ENCODE measurements at regions not wholly inside any gene's neighbourhood (a gene's known extent, or its start where the extent isn't known, plus 50 kb on each side); places are given as distances from the start of the nearest gene placed in this dataset.

DNA sequence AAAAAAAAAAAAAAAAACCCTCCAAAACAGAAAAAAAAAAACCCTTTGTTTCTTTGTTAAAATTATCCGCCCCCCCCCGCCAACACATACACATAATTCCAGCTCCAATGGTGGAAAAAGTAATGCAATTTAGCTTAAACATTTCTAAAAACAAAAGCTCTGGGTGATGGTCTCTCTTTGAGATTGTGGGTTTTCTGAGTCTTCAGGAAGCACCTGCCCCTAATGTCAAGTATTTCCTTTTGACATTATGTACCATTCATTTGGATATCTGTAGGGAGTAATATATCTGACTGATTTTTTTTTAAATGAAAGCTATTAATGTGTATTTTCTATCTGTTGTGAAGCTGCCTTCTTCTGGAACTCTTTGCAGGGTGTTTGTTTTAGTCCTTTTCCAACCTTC, 389.7 kb downstream of the TAF11L14 start:
- 91% methylated on average over 2 of the region's 2 CpGs for WGBS (ENCODE audit: low lambda C conversion rate, missing lambda C conversion rate)
- Histone ChIP-seq H3K27me3 (no peaks in the 10 kb centered on the region), H3K9me3 (ENCODE audit: low read depth) (no peaks in the 10 kb centered on the region), H3K27ac (no peak overlapping the region), H3K4me1 (ENCODE audit: insufficient read depth) (no peaks in the 10 kb centered on the region), H4K20me1 (ENCODE audit: insufficient read depth, poor library complexity, severe bottlenecking) (no peaks in the 10 kb centered on the region), H3K4me3 (no peak overlapping the region), H3K36me3 (replicated peaks; ENCODE audit: insufficient read depth, low read depth) (no peaks in the 10 kb centered on the region), H3K79me2 (no peaks in the 10 kb centered on the region), H2AFZ (no peak overlapping the region), H3K9me2 (replicated peaks; ENCODE audit: insufficient read depth) (no peaks in the 10 kb centered on the region), H3K4me2 (no peak overlapping the region)
- no peak for DNase-seq (ENCODE audit: low spot score)
- TF ChIP-seq EZH2 (IDR thresholded peaks at IDR 0.05; ENCODE audit: borderline replicate concordance) (no peak), EZH2phosphoT487 (IDR thresholded peaks at IDR 0.05; ENCODE audit: low read depth, severe bottlenecking, unreplicated experiment) (no peak)
- TF ChIP-seq, protein P1, sequence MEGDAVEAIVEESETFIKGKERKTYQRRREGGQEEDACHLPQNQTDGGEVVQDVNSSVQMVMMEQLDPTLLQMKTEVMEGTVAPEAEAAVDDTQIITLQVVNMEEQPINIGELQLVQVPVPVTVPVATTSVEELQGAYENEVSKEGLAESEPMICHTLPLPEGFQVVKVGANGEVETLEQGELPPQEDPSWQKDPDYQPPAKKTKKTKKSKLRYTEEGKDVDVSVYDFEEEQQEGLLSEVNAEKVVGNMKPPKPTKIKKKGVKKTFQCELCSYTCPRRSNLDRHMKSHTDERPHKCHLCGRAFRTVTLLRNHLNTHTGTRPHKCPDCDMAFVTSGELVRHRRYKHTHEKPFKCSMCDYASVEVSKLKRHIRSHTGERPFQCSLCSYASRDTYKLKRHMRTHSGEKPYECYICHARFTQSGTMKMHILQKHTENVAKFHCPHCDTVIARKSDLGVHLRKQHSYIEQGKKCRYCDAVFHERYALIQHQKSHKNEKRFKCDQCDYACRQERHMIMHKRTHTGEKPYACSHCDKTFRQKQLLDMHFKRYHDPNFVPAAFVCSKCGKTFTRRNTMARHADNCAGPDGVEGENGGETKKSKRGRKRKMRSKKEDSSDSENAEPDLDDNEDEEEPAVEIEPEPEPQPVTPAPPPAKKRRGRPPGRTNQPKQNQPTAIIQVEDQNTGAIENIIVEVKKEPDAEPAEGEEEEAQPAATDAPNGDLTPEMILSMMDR (IDR thresholded peaks at IDR 0.05; ENCODE audit: poor library complexity): no peak

GRCh38 chr5:18024542-18024941, 390.3 kb downstream of the TAF11L14 start:
- H3K27ac ChIP-seq: no peak overlapping the region
- H3K4me1 ChIP-seq (ENCODE audit: insufficient read depth): no peaks in the 10 kb centered on the region
- no peak overlapping the region for H3K4me3 ChIP-seq
- no peaks in the 10 kb centered on the region for H3K9me3 ChIP-seq (ENCODE audit: low read depth)
- H4K20me1 ChIP-seq (ENCODE audit: insufficient read depth, poor library complexity, severe bottlenecking): no peaks in the 10 kb centered on the region
- TF ChIP-seq EZH2phosphoT487 (IDR thresholded peaks at IDR 0.05; ENCODE audit: low read depth, severe bottlenecking, unreplicated experiment): no peak
- no peak for TF ChIP-seq EZH2 (IDR thresholded peaks at IDR 0.05; ENCODE audit: borderline replicate concordance)
- TF ChIP-seq, protein P1 (IDR thresholded peaks at IDR 0.05; ENCODE audit: poor library complexity): no peak
- H2AFZ ChIP-seq: no peak overlapping the region
- WGBS (ENCODE audit: low lambda C conversion rate, missing lambda C conversion rate): 82% methylated on average over 2 of the region's 2 CpGs
- H3K36me3 ChIP-seq (replicated peaks; ENCODE audit: insufficient read depth, low read depth): no peaks in the 10 kb centered on the region
- no peak overlapping the region for H3K4me2 ChIP-seq
- H3K79me2 ChIP-seq: no peaks in the 10 kb centered on the region
- no peaks in the 10 kb centered on the region for H3K9me2 ChIP-seq (replicated peaks; ENCODE audit: insufficient read depth)
- DNase-seq (ENCODE audit: low spot score): no peak
- H3K27me3 ChIP-seq: no peaks in the 10 kb centered on the region

DNA sequence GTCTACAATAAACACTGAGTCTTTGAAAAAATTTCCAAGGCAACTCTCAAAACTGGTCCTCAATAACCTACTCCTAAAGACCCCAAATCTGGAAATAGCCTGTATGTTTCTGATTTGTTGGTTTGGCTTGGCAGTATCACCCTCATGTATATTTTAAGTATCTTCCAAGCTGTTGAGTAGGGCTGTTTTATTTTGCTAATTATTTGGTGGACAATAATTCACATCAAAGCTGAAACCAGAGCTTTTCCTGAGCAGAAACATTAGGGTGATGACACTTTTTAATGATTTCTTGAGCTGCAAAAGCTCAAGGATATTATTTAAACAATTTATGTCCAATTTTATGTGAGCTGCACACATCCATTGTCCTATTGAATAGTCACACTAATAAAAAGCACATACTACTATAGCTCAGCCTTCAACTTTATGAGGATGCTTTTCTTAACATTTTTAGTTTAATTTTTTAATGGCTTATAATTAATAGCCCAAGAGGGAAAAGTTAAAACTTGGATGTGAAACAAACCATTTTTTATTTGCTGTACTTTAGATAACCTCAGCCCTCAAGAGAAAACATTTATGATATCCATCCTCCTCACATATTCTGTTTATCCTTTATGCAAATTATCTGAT, 393.1 kb downstream of the TAF11L14 start:
- Histone ChIP-seq H3K9me2 (replicated peaks; ENCODE audit: insufficient read depth) (no peaks in the 10 kb centered on the region), H3K27me3 (no peaks in the 10 kb centered on the region), H3K4me2 (no peak overlapping the region), H2AFZ (no peak overlapping the region), H3K4me3 (no peak overlapping the region), H3K4me1 (ENCODE audit: insufficient read depth) (no peaks in the 10 kb centered on the region), H3K36me3 (replicated peaks; ENCODE audit: insufficient read depth, low read depth) (no peaks in the 10 kb centered on the region), H3K79me2 (no peaks in the 10 kb centered on the region), H4K20me1 (ENCODE audit: insufficient read depth, poor library complexity, severe bottlenecking) (no peaks in the 10 kb centered on the region), H3K9me3 (ENCODE audit: low read depth) (no peaks in the 10 kb centered on the region), H3K27ac (no peak overlapping the region)
- TF ChIP-seq, protein P1 (IDR thresholded peaks at IDR 0.05; ENCODE audit: poor library complexity): no peak
- no peak for TF ChIP-seq EZH2 (IDR thresholded peaks at IDR 0.05; ENCODE audit: borderline replicate concordance)
- TF ChIP-seq EZH2phosphoT487 (IDR thresholded peaks at IDR 0.05; ENCODE audit: low read depth, severe bottlenecking, unreplicated experiment): no peak
- no peak for DNase-seq (ENCODE audit: low spot score)

GRCh38 chr5:18028036-18028435, 393.8 kb downstream of the TAF11L14 start:
- WGBS (ENCODE audit: low lambda C conversion rate, missing lambda C conversion rate): 93% methylated on average over 1 of the region's 1 CpG
- H3K4me3 ChIP-seq: no peak overlapping the region
- no peaks in the 10 kb centered on the region for H3K9me2 ChIP-seq (replicated peaks; ENCODE audit: insufficient read depth)
- TF ChIP-seq EZH2phosphoT487 (IDR thresholded peaks at IDR 0.05; ENCODE audit: low read depth, severe bottlenecking, unreplicated experiment) (no peak), EZH2 (IDR thresholded peaks at IDR 0.05; ENCODE audit: borderline replicate concordance) (no peak)
- TF ChIP-seq, protein P1 (IDR thresholded peaks at IDR 0.05; ENCODE audit: poor library complexity): no peak
- H3K4me1 ChIP-seq (ENCODE audit: insufficient read depth): no peaks in the 10 kb centered on the region
- no peaks in the 10 kb centered on the region for H4K20me1 ChIP-seq (ENCODE audit: insufficient read depth, poor library complexity, severe bottlenecking)
- no peaks in the 10 kb centered on the region for H3K9me3 ChIP-seq (ENCODE audit: low read depth)
- H3K27ac ChIP-seq: no peak overlapping the region
- no peaks in the 10 kb centered on the region for H3K27me3 ChIP-seq
- H2AFZ ChIP-seq: no peak overlapping the region
- no peak overlapping the region for H3K4me2 ChIP-seq
- no peak for DNase-seq (ENCODE audit: low spot score)
- H3K79me2 ChIP-seq: no peaks in the 10 kb centered on the region
- H3K36me3 ChIP-seq (replicated peaks; ENCODE audit: insufficient read depth, low read depth): no peaks in the 10 kb centered on the region
